Mesenchymal stem cell (in vitro differentiated cells and primary cell): ENCODE measurements at regions not wholly inside any gene's neighbourhood (a gene's known extent, or its start where the extent isn't known, plus 50 kb on each side); places are given as distances from the start of the nearest gene placed in this dataset.

ENCODE experiments used
- DNase-seq: peaks from one replicate; pipeline ENCODE4 v3.0.0-alpha.2; 2013
- H2AFZ ChIP-seq: one replicate; pipeline ENCODE4 v1.6.1; 2013; ENCODE audit warnings: low read depth, mild to moderate bottlenecking, control low read depth, inconsistent platforms, low read length, moderate library complexity
- H2AK5ac ChIP-seq: 2 replicates; pipeline ENCODE4 v1.6.1; 2013; ENCODE audit warnings: low read length, moderate library complexity, mild to moderate bottlenecking, inconsistent platforms; ENCODE audit not compliant: severe bottlenecking
- H2BK120ac ChIP-seq: one replicate; pipeline ENCODE4 v1.6.1; 2013; ENCODE audit warnings: low read depth, mild to moderate bottlenecking, inconsistent platforms, low read length, moderate library complexity
- H2BK12ac ChIP-seq, 2 experiments: one replicate each; pipeline ENCODE4 v1.6.1; 2013; ENCODE audit warnings: inconsistent platforms in 2 of 2, low read length in 2 of 2, mild to moderate bottlenecking in 2 of 2, moderate library complexity in 2 of 2, control low read depth in 1 of 2
- H2BK15ac ChIP-seq: one replicate; pipeline ENCODE4 v1.6.1; 2013; ENCODE audit warnings: mild to moderate bottlenecking, low read depth, inconsistent platforms; ENCODE audit not compliant: poor library complexity, severe bottlenecking
- H2BK5ac ChIP-seq: 2 replicates; pipeline ENCODE4 v1.6.1; 2013; ENCODE audit warnings: low read depth, mild to moderate bottlenecking, low read length, control low read depth, inconsistent platforms; ENCODE audit not compliant: poor library complexity, severe bottlenecking
- H3K14ac ChIP-seq, 2 experiments: one replicate each; pipeline ENCODE4 v1.6.1; 2013; ENCODE audit warnings: inconsistent platforms in 2 of 2, low read length in 2 of 2, control low read depth in 1 of 2, mild to moderate bottlenecking in 1 of 2, moderate library complexity in 1 of 2
- H3K18ac ChIP-seq, 2 experiments: one replicate each; pipeline ENCODE4 v1.6.1; 2013; ENCODE audit warnings: inconsistent platforms in 2 of 2, low read length in 2 of 2, control low read depth in 1 of 2, low read depth in 1 of 2, mild to moderate bottlenecking in 1 of 2
- H3K23ac ChIP-seq, 2 experiments: one replicate each; pipeline ENCODE4 v1.6.1; 2013; ENCODE audit warnings: inconsistent platforms in 2 of 2, low read length in 2 of 2, mild to moderate bottlenecking in 2 of 2, moderate library complexity in 2 of 2, control low read depth in 1 of 2
- H3K27ac ChIP-seq: 2 replicates; pipeline ENCODE4 v1.5.1; 2013; ENCODE audit warnings: mild to moderate bottlenecking, moderate library complexity, low read length, control low read depth, inconsistent platforms; ENCODE audit not compliant: poor library complexity, severe bottlenecking
- H3K27me3 ChIP-seq, 2 experiments: 2 replicates each; pipeline versions ENCODE4 v1.6.1 to v1.7.0; 2013; ENCODE audit warnings: low read length in 2 of 2, mild to moderate bottlenecking in 2 of 2, moderate library complexity in 2 of 2, control low read depth in 1 of 2, inconsistent platforms in 1 of 2; ENCODE audit not compliant: control insufficient read depth in 1 of 2, insufficient read depth in 1 of 2
- H3K36me3 ChIP-seq, 2 experiments: 2 replicates each; pipeline versions ENCODE4 v1.6.1 to v1.7.0; 2013; ENCODE audit warnings: low read length in 2 of 2, control low read depth in 1 of 2, inconsistent platforms in 1 of 2, low read depth in 1 of 2, mild to moderate bottlenecking in 1 of 2; ENCODE audit not compliant: insufficient read depth in 2 of 2, control insufficient read depth in 1 of 2
- H3K4ac ChIP-seq, 2 experiments: one replicate each; pipeline ENCODE4 v1.6.1; 2013; ENCODE audit warnings: inconsistent platforms in 2 of 2, low read length in 2 of 2, mild to moderate bottlenecking in 2 of 2, moderate library complexity in 2 of 2, control low read depth in 1 of 2, low read depth in 1 of 2
- H3K4me1 ChIP-seq: 2 replicates; pipeline ENCODE4 v1.6.1; 2013; ENCODE audit warnings: low read depth, low read length, control low read depth; ENCODE audit not compliant: control insufficient read depth, insufficient read depth
- H3K4me2 ChIP-seq: 2 replicates; pipeline ENCODE4 v1.6.1; 2013; ENCODE audit warnings: low read length, mild to moderate bottlenecking, inconsistent platforms; ENCODE audit not compliant: poor library complexity, severe bottlenecking
- H3K4me3 ChIP-seq, 2 experiments: 2 replicates each; pipeline versions ENCODE4 v1.5.1 to v1.7.0; 2013; ENCODE audit warnings: low read length in 2 of 2, mild to moderate bottlenecking in 2 of 2, control low read depth in 1 of 2, low read depth in 1 of 2; ENCODE audit not compliant: insufficient read depth in 1 of 2
- H3K79me1 ChIP-seq: replicated peaks from 2 replicates; pipeline ENCODE4 v1.6.1; 2013; ENCODE audit warnings: mild to moderate bottlenecking, control low read depth, low read length, inconsistent platforms; ENCODE audit not compliant: poor library complexity, severe bottlenecking
- H3K9ac ChIP-seq: 2 replicates; pipeline ENCODE4 v1.7.0; 2013; ENCODE audit warnings: mild to moderate bottlenecking, low read length, moderate library complexity
- H3K9me3 ChIP-seq: 2 replicates; pipeline ENCODE4 v1.7.0; 2013; ENCODE audit warnings: mild to moderate bottlenecking, low read length; ENCODE audit not compliant: control insufficient read depth
- H4K8ac ChIP-seq: one replicate; pipeline ENCODE4 v1.6.1; 2013; ENCODE audit warnings: inconsistent platforms, mild to moderate bottlenecking, low read length, moderate library complexity
- H4K91ac ChIP-seq: one replicate; pipeline ENCODE4 v1.6.1; 2013; ENCODE audit warnings: mild to moderate bottlenecking, low read length, inconsistent platforms
- WGBS: methylation state at CpG from one replicate; pipeline ENCODE4 v1.1.7; 2013; ENCODE audit warnings: mixed read lengths; 5-methylcytosine and 5-hydroxymethylcytosine counted together

DNA sequence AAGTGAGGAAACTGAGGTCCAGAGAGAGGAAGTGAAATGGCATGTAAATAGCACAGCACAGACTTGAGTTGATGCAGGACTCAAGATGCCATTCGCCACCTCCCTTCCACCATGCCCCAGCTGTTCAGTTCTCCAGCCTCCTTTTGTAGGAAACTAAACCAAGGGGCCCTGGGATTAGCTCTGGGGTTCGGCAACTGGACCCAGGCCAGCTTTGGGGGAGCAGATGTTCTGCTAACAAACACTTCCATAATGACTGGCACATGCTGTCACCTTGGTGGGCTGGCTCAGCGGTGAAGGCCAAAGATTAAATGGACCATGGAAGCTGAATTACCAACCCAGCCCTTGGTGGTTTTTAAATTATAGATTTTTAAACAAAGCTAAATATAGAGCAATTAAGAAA lies 77.0 kb downstream of the IRX6 start:
- H3K79me1 ChIP-seq, result no peaks in the 10 kb centered on the region
- H3K18ac ChIP-seq, result no peak overlapping the region
- WGBS, result 60% methylated on average over 2 of the region's 3 CpGs
- H3K14ac ChIP-seq, result no peak overlapping the region
- no peaks in the 10 kb centered on the region for H3K36me3 ChIP-seq
- H3K23ac ChIP-seq, result no peak overlapping the region
- no peak overlapping the region for H2AFZ ChIP-seq
- no peak overlapping the region for H3K4ac ChIP-seq
- no peak overlapping the region for H2AK5ac ChIP-seq
- no peak overlapping the region for H3K27ac ChIP-seq
- no peaks in the 10 kb centered on the region for H3K9me3 ChIP-seq
- H4K91ac ChIP-seq, result no peak overlapping the region
- H3K9ac ChIP-seq, result no peak overlapping the region
- H2BK12ac ChIP-seq, result no peak overlapping the region
- H4K8ac ChIP-seq, result no peak overlapping the region
- no peak overlapping the region for H2BK120ac ChIP-seq
- peaks cover 22 to 25% of the 10 kb centered on the region in 2 experiments for H3K27me3 ChIP-seq
- no peaks in the 10 kb centered on the region for H3K4me1 ChIP-seq
- no peak overlapping the region for H2BK5ac ChIP-seq
- DNase-seq, result no peak
- H2BK15ac ChIP-seq, result no peak overlapping the region
- no peak overlapping the region for H3K4me2 ChIP-seq
- no peak overlapping the region for H3K4me3 ChIP-seq

- Histone ChIP-seq H2AK5ac (no peak overlapping the region), H2AFZ (no peak overlapping the region), H3K18ac (no peak overlapping the region), H3K9ac (no peak overlapping the region), H3K27me3 (peaks cover 20 to 25% of the 10 kb centered on the region in 2 experiments), H3K4ac (no peak overlapping the region), H3K4me2 (no peak overlapping the region), H4K91ac (no peak overlapping the region), H3K79me1 (no peaks in the 10 kb centered on the region), H3K9me3 (no peaks in the 10 kb centered on the region), H4K8ac (no peak overlapping the region), H2BK5ac (no peak overlapping the region), H3K27ac (no peak overlapping the region), H3K4me3 (no peak overlapping the region), H2BK15ac (no peak overlapping the region), H2BK12ac (no peak overlapping the region), H3K23ac (no peak overlapping the region), H3K36me3 (no peaks in the 10 kb centered on the region), H3K4me1 (no peaks in the 10 kb centered on the region), H2BK120ac (no peak overlapping the region), H3K14ac (no peak overlapping the region)
- WGBS, result 76% methylated on average over 1 of the region's 1 CpG
- no peak for DNase-seq
Observed at GRCh38 chr16:55403464-55403863, 75.5 kb upstream of the MMP2 start.

- no peak overlapping the region for H3K4ac ChIP-seq
- no peak overlapping the region for H3K18ac ChIP-seq
- H3K27me3 ChIP-seq, result peaks cover 8 to 20% of the 10 kb centered on the region in 2 experiments
- H3K14ac ChIP-seq, result no peak overlapping the region
- no peak overlapping the region for H2BK120ac ChIP-seq
- H2BK5ac ChIP-seq, result no peak overlapping the region
- no peak overlapping the region for H4K8ac ChIP-seq
- no peak overlapping the region for H3K23ac ChIP-seq
- no peak for DNase-seq
- H2AFZ ChIP-seq, result no peak overlapping the region
- no peaks in the 10 kb centered on the region for H3K36me3 ChIP-seq
- H4K91ac ChIP-seq, result no peak overlapping the region
- H3K4me3 ChIP-seq, result no peak overlapping the region
- H3K9me3 ChIP-seq, result no peaks in the 10 kb centered on the region
- no peak overlapping the region for H2BK15ac ChIP-seq
- H3K4me2 ChIP-seq, result no peak overlapping the region
- H3K9ac ChIP-seq, result no peak overlapping the region
- H3K27ac ChIP-seq, result no peak overlapping the region
- no peak overlapping the region for H2AK5ac ChIP-seq
- no peaks in the 10 kb centered on the region for H3K79me1 ChIP-seq
- WGBS, result 83% methylated on average over 2 of the region's 2 CpGs
- H2BK12ac ChIP-seq, result no peak overlapping the region
- peaks cover 1% of the 10 kb centered on the region for H3K4me1 ChIP-seq
Observed at GRCh38 chr16:55406651-55407050, 72.3 kb upstream of the MMP2 start.

DNA sequence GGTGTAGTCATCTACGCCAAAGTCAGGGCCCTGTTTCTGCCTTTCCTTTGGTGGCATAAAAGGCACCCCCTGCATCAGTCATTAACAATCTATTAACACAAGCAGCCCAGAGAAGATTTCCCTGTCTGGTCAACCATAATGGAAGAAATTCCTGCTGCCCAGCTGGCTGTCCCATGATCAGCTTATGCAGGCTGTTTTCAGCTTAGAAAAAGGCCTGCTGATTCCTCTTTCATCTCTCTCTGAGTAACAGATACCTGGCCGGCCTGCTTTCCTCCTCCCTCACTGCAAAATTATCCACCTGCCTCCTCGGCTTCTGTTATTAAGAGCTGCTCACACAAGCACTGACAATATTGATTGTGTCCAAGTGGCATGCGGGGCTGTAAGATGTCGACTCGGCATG lies 70.3 kb upstream of the MMP2 start:
- no peak overlapping the region for H2BK15ac ChIP-seq
- 77% methylated on average over 6 of the region's 6 CpGs for WGBS
- no peaks in the 10 kb centered on the region for H3K79me1 ChIP-seq
- no peaks in the 10 kb centered on the region for H3K36me3 ChIP-seq
- H4K8ac ChIP-seq, result no peak overlapping the region
- no peaks in the 10 kb centered on the region for H3K9me3 ChIP-seq
- H3K18ac ChIP-seq, result no peak overlapping the region
- H3K4me2 ChIP-seq, result no peak overlapping the region
- H3K27ac ChIP-seq, result no peak overlapping the region
- H3K4me3 ChIP-seq, result no peak overlapping the region
- H2AFZ ChIP-seq, result no peak overlapping the region
- no peak overlapping the region for H3K23ac ChIP-seq
- no peak for DNase-seq
- no peak overlapping the region for H3K4ac ChIP-seq
- H2BK12ac ChIP-seq, result no peak overlapping the region
- H3K9ac ChIP-seq, result no peak overlapping the region
- H4K91ac ChIP-seq, result no peak overlapping the region
- H3K14ac ChIP-seq, result no peak overlapping the region
- no peak overlapping the region for H2BK120ac ChIP-seq
- H3K27me3 ChIP-seq, result peaks cover 13% of the 10 kb centered on the region in 2 experiments
- H3K4me1 ChIP-seq, result peaks cover 1% of the 10 kb centered on the region
- no peak overlapping the region for H2BK5ac ChIP-seq
- no peak overlapping the region for H2AK5ac ChIP-seq
